HepG2 (cell line): ENCODE measurements at regions not wholly inside any gene's neighbourhood (a gene's known extent, or its start where the extent isn't known, plus 50 kb on each side); places are given as distances from the start of the nearest gene placed in this dataset.
A peak's percentile ranks its signal among the peaks of the same experiment; 100 is the strongest.

ENCODE experiments used
- ATAC-seq: fragments of 200-7000 bp; cut with Tn5 transposase; 3 replicates; pipeline ENCODE4 v1.9.1; 2020; ENCODE audit warnings: mild to moderate bottlenecking, moderate library complexity
- BruUV-seq: library from RNA; stranded (reverse); fragments of 400-500 nt; replicated peaks from 2 replicates; lab custom pipeline; 2021; lab: Mats Ljungman, UMichigan
- CTCF ChIA-PET: fragments of 300-600 bp; formaldehyde crosslinking; extraction: SDS; loops from one replicate; lab custom pipeline; 2021; ENCODE audit warnings: low total read pairs, inconsistent platforms, low intra/inter-chr PET ratio; lab: Yijun Ruan, JAX
- POLR2A ChIA-PET: fragments of 350-600 bp; sonication (Branson Sonifier 250); formaldehyde crosslinking; loops from one replicate; lab custom pipeline; 2020; ENCODE audit warnings: antibody characterized with exemption, inconsistent platforms; lab: Yijun Ruan, JAX
- DNase-seq: peaks from one replicate; pipeline ENCODE4 v3.0.0-alpha.2; 2015; ENCODE audit warnings: low spot score
- FAIRE-seq: peaks from 3 replicates; lab custom pipeline; 2011; peaks lifted over from hg19 to GRCh38; lab: Jason Lieb, UNC
- H2AFZ ChIP-seq: one replicate; pipeline ENCODE4 v1.6.1; 2011; ENCODE audit warnings: low read length, inconsistent platforms
- H3K27ac ChIP-seq: fragments of 300-600 bp; 3 replicates; pipeline ENCODE4 v1.8.0; 2011; ENCODE audit warnings: mixed run types, mild to moderate bottlenecking, mixed read lengths, low read length, inconsistent platforms; ENCODE audit not compliant: insufficient read depth; ENCODE audit errors: extremely low read length
- H3K27me3 ChIP-seq, 2 experiments: fragments of 200-600 bp in 1 of 2; 2 replicates in 1 of 2; 3 replicates in 1 of 2; pipeline versions ENCODE4 v1.6.0 to v1.8.0; 2011; ENCODE audit warnings: low read length in 2 of 2, mild to moderate bottlenecking in 2 of 2, moderate library complexity in 2 of 2, inconsistent platforms in 1 of 2; ENCODE audit not compliant: insufficient read depth in 2 of 2, control insufficient read depth in 1 of 2
- H3K36me3 ChIP-seq, 2 experiments: fragments of 200-600 bp in 1 of 2; replicated peaks in 1 of 2; 2 replicates in 1 of 2; 3 replicates in 1 of 2; pipeline versions ENCODE4 v1.5.1 to v1.8.0; 2011; ENCODE audit warnings: low read length in 2 of 2, inconsistent platforms in 1 of 2; ENCODE audit not compliant: insufficient read depth in 2 of 2, control insufficient read depth in 1 of 2
- H3K4me1 ChIP-seq: 2 replicates; pipeline ENCODE4 v1.5.1; 2012; ENCODE audit warnings: low read length, inconsistent platforms; ENCODE audit not compliant: insufficient read depth
- H3K4me2 ChIP-seq: 2 replicates; pipeline ENCODE4 v1.6.0; 2011; ENCODE audit warnings: low read depth, low read length, inconsistent platforms
- H3K4me3 ChIP-seq, 3 experiments: fragments of 200-600 bp in 1 of 3; sonication (generic), shearing (Covaris generic) in 1 of 3; replicated peaks in 1 of 3; 2 replicates each; pipeline ENCODE4 v1.5.1; 2011 to 2016; ENCODE audit warnings: low read length in 3 of 3, inconsistent platforms in 2 of 3, low read depth in 2 of 3, mild to moderate bottlenecking in 2 of 3, control low read depth in 1 of 3, mixed read lengths in 1 of 3; ENCODE audit not compliant: insufficient read depth in 1 of 3
- H3K79me2 ChIP-seq: one replicate; pipeline ENCODE4 v1.6.1; 2011; ENCODE audit warnings: low read length, inconsistent platforms; ENCODE audit not compliant: insufficient read depth
- H3K9ac ChIP-seq: 2 replicates; pipeline ENCODE4 v1.6.0; 2011; ENCODE audit warnings: mild to moderate bottlenecking, low read depth, low read length, inconsistent platforms; ENCODE audit not compliant: insufficient read depth
- H3K9me3 ChIP-seq: 2 replicates; pipeline ENCODE4 v1.5.1; 2012; ENCODE audit warnings: mild to moderate bottlenecking, low read length
- H4K20me1 ChIP-seq: 2 replicates; pipeline ENCODE4 v1.6.0; 2011; ENCODE audit warnings: inconsistent platforms, mild to moderate bottlenecking, low read length, moderate library complexity; ENCODE audit not compliant: insufficient read depth
- CREM ChIP-seq, 2 experiments: sonication (generic) in 1 of 2; formaldehyde crosslinking in 1 of 2; IDR thresholded peaks; 2 replicates each; pipeline versions ENCODE4 v1.4.0 to v1.6.1; 2016 to 2020; ENCODE audit warnings: antibody characterized with exemption in 1 of 2, mild to moderate bottlenecking in 1 of 2, missing genetic modification reagents in 1 of 2
- MAFF ChIP-seq: IDR thresholded peaks from 2 replicates; pipeline ENCODE4 v1.6.1; 2011; ENCODE audit warnings: low read depth, low read length, improper control_type of control experiment
- MAFK ChIP-seq, 2 experiments: IDR thresholded peaks in 1 of 2; conservative IDR thresholded peaks in 1 of 2; 2 replicates each; pipeline ENCODE4 v1.6.1; 2011; ENCODE audit warnings: improper control_type of control experiment in 2 of 2, low read length in 2 of 2
- MAZ ChIP-seq, 2 experiments: sonication (generic) in 1 of 2; formaldehyde crosslinking in 1 of 2; IDR thresholded peaks; 2 replicates each; pipeline versions ENCODE4 v1.5.0 to v1.6.1; 2012 to 2020; ENCODE audit warnings: low read depth in 2 of 2, mild to moderate bottlenecking in 2 of 2, borderline replicate concordance in 1 of 2, improper control_type of control experiment in 1 of 2, low read length in 1 of 2, missing genetic modification reagents in 1 of 2, moderate library complexity in 1 of 2
- MTA1 ChIP-seq: sonication (generic); formaldehyde crosslinking; IDR thresholded peaks from 2 replicates; pipeline ENCODE4 v1.4.0; 2020; ENCODE audit warnings: missing genetic modification reagents, mild to moderate bottlenecking, borderline replicate concordance
- NBN ChIP-seq: fragments of 450-650 bp; conservative IDR thresholded peaks from 2 replicates; pipeline ENCODE4 v1.6.1; 2017
- PITX1 ChIP-seq: sonication (generic); formaldehyde crosslinking; IDR thresholded peaks from 2 replicates; pipeline ENCODE4 v1.5.1; 2020; ENCODE audit warnings: mild to moderate bottlenecking, missing genetic modification reagents
- SALL2 ChIP-seq: sonication (generic); formaldehyde crosslinking; IDR thresholded peaks from 2 replicates; pipeline ENCODE4 v1.8.1; 2023; ENCODE audit warnings: mild to moderate bottlenecking, missing genetic modification reagents, inconsistent platforms
- SMARCE1 ChIP-seq: fragments of 450-650 bp; IDR thresholded peaks from 2 replicates; pipeline ENCODE4 v1.6.1; 2017; ENCODE audit warnings: borderline replicate concordance
- XRCC5 ChIP-seq: fragments of 200-400 bp; formaldehyde crosslinking; optimal IDR thresholded peaks from 2 replicates; pipeline ENCODE3; 2017; ENCODE audit warnings: mild to moderate bottlenecking, low read length
- ZFP41 ChIP-seq: sonication (generic); formaldehyde crosslinking; IDR thresholded peaks from 2 replicates; pipeline ENCODE4 v1.4.0; 2020; ENCODE audit warnings: mild to moderate bottlenecking, missing genetic modification reagents, borderline replicate concordance
- ZNF17 ChIP-seq: sonication (generic); formaldehyde crosslinking; IDR thresholded peaks from 2 replicates; pipeline ENCODE4 v1.5.0; 2020; ENCODE audit warnings: mild to moderate bottlenecking, missing genetic modification reagents
- ZNF496 ChIP-seq: sonication (generic); formaldehyde crosslinking; IDR thresholded peaks from 2 replicates; pipeline ENCODE4 v1.8.1; 2023; ENCODE audit warnings: mild to moderate bottlenecking, moderate library complexity, missing genetic modification reagents; ENCODE audit not compliant: insufficient replicate concordance
- WGBS: methylation state at CpG from one replicate; pipeline ENCODE4 v1.1.6; 2017; ENCODE audit warnings: low lambda C conversion rate; 5-methylcytosine and 5-hydroxymethylcytosine counted together
- in situ Hi-C: cut with HindIII; loops from 2 replicates; pipeline ENCODE4 v1.10.0; 2017; ENCODE audit warnings: low pct_unique_long_range_greater_than_20kb; ENCODE audit not compliant: extremely low pct_ligation_motif_present
- intact Hi-C: fragments of 100-400 bp; cut with micrococcal nuclease; formaldehyde crosslinking; loops from one replicate; pipeline ENCODE4 v1.10.0; 2022; ENCODE audit not compliant: unreplicated experiment
- TF ChIP-seq, protein P1 (sequence below): sonication (generic); formaldehyde crosslinking; IDR thresholded peaks from 2 replicates; pipeline ENCODE4 v1.8.1; 2023; ENCODE audit warnings: mild to moderate bottlenecking, missing genetic modification reagents
- TF ChIP-seq, protein P2 (sequence below): sonication (generic); formaldehyde crosslinking; IDR thresholded peaks from 2 replicates; pipeline ENCODE4 v1.4.0; 2020; ENCODE audit warnings: missing genetic modification reagents
- TF ChIP-seq, protein P3 (sequence below): sonication (generic); formaldehyde crosslinking; IDR thresholded peaks from 2 replicates; pipeline ENCODE4 v1.4.0; 2020; ENCODE audit warnings: low read depth, mild to moderate bottlenecking, missing genetic modification reagents

DNA sequence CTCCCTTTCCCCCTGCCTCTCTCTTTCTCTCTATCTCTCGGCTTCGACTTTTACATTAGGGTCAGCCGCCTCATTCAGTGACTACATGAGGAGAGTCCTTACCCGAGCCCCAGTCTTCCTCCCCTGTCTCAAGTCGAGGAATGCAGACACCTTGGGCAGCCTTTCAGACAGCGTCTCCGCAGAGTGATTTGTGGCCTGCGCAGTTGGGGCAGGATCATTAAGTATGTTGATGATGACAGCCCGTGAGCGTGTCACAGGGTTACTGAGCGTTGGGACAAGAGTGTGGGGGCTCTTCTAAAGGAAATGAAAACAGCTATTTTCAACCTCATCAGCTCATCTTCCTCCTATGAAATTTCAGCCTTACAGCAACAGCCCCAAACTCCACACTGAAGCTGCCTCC lies 312.1 kb upstream of the GATB start (continued):
- TF ChIP-seq NBN (no peak), ZNF17 (CRISPR knock-in tag) (no peak), MAZ (IDR thresholded peaks at IDR 0.05; ENCODE audit: borderline replicate concordance, low read depth, low read length) (no peak), MAZ (CRISPR knock-in tag; IDR thresholded peaks at IDR 0.05; ENCODE audit: low read depth) (no peak), ZNF496 (CRISPR knock-in tag) (no peak), XRCC5 (no peak), PITX1 (CRISPR knock-in tag) (no peak)
- TF ChIP-seq, protein P1, sequence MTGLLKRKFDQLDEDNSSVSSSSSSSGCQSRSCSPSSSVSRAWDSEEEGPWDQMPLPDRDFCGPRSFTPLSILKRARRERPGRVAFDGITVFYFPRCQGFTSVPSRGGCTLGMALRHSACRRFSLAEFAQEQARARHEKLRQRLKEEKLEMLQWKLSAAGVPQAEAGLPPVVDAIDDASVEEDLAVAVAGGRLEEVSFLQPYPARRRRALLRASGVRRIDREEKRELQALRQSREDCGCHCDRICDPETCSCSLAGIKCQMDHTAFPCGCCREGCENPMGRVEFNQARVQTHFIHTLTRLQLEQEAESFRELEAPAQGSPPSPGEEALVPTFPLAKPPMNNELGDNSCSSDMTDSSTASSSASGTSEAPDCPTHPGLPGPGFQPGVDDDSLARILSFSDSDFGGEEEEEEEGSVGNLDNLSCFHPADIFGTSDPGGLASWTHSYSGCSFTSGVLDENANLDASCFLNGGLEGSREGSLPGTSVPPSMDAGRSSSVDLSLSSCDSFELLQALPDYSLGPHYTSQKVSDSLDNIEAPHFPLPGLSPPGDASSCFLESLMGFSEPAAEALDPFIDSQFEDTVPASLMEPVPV (CRISPR knock-in tag) = no peak

DNA sequence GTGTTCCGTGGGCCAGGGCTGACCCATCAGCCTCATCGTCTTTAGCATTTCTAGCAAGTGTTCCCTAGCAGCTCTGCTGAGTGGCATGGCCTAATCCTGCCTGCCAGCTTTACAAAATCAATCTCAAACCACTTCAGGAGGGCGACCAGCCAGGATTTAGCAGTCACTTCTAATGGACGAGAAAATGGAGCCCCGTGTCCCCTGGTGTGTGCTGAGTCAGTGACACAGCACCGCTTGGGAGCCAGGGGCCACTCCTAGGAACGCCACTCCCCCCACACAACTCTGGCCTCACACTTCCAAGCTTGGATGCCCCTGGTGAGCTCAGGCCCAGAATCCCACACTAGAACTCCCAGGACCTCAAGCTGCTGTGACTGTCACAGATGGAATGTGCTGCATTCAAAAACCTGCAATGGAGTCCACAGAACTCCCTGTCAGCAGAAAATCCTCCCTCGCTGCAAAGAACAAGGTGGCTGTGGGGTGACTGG lies 311.2 kb upstream of the GATB start:
- TF ChIP-seq, protein P2, sequence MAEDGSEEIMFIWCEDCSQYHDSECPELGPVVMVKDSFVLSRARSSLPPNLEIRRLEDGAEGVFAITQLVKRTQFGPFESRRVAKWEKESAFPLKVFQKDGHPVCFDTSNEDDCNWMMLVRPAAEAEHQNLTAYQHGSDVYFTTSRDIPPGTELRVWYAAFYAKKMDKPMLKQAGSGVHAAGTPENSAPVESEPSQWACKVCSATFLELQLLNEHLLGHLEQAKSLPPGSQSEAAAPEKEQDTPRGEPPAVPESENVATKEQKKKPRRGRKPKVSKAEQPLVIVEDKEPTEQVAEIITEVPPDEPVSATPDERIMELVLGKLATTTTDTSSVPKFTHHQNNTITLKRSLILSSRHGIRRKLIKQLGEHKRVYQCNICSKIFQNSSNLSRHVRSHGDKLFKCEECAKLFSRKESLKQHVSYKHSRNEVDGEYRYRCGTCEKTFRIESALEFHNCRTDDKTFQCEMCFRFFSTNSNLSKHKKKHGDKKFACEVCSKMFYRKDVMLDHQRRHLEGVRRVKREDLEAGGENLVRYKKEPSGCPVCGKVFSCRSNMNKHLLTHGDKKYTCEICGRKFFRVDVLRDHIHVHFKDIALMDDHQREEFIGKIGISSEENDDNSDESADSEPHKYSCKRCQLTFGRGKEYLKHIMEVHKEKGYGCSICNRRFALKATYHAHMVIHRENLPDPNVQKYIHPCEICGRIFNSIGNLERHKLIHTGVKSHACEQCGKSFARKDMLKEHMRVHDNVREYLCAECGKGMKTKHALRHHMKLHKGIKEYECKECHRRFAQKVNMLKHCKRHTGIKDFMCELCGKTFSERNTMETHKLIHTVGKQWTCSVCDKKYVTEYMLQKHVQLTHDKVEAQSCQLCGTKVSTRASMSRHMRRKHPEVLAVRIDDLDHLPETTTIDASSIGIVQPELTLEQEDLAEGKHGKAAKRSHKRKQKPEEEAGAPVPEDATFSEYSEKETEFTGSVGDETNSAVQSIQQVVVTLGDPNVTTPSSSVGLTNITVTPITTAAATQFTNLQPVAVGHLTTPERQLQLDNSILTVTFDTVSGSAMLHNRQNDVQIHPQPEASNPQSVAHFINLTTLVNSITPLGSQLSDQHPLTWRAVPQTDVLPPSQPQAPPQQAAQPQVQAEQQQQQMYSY (CRISPR knock-in tag) = no peak
- TF ChIP-seq, protein P3, sequence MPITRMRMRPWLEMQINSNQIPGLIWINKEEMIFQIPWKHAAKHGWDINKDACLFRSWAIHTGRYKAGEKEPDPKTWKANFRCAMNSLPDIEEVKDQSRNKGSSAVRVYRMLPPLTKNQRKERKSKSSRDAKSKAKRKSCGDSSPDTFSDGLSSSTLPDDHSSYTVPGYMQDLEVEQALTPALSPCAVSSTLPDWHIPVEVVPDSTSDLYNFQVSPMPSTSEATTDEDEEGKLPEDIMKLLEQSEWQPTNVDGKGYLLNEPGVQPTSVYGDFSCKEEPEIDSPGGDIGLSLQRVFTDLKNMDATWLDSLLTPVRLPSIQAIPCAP (CRISPR knock-in tag) = no peak
- no peak for TF ChIP-seq SALL2
- TF ChIP-seq MAFK (conservative IDR thresholded peaks at IDR 0.05 in 1 of 2, IDR thresholded peaks at IDR 0.05 in 1 of 2; ENCODE audit: low read length in 2 of 2) = peak; percentile 38 to 44; a peak in 3 of 4 replicates
- no peak for TF ChIP-seq MTA1
- TF ChIP-seq SMARCE1 = no peak
- no peak for TF ChIP-seq CREM (IDR thresholded peaks at IDR 0.05)
- TF ChIP-seq CREM (CRISPR knock-in tag; IDR thresholded peaks at IDR 0.05) = no peak
- TF ChIP-seq MAFF = peak; percentile 41
- TF ChIP-seq ZFP41 (CRISPR knock-in tag) = no peak
- H3K4me2 ChIP-seq = no peak overlapping the region
- no peak overlapping the region for H3K27ac ChIP-seq
- no TSS peak for BruUV-seq
- H3K27me3 ChIP-seq = peaks cover 0 to 4% of the 10 kb centered on the region in 2 experiments; a peak in 2 of 5 replicates
- FAIRE-seq = no peak
- H4K20me1 ChIP-seq = no peaks in the 10 kb centered on the region
- 0 out of 2 replicates have a peak, but pooled peaks cover 10% of the 10 kb centered on the region for H3K4me1 ChIP-seq
- H3K79me2 ChIP-seq = no peaks in the 10 kb centered on the region
- intact Hi-C loops (no loop called here), in situ Hi-C loops (no loop called here)
- POLR2A ChIA-PET = no interaction called here
- no peak; the same call in 2 of the 3 replicates for ATAC-seq
- DNase-seq = no peak
- H2AFZ ChIP-seq = no peak overlapping the region
- no peak overlapping the region for H3K4me3 ChIP-seq
- no peaks in the 10 kb centered on the region for H3K36me3 ChIP-seq
- H3K9me3 ChIP-seq = no peaks in the 10 kb centered on the region
- CTCF ChIA-PET = no interaction called here
- WGBS = 22% methylated on average over 3 of the region's 8 CpGs
- no peak overlapping the region for H3K9ac ChIP-seq
